ENCODE measurements at regions not wholly inside any gene's neighbourhood (a gene's known extent, or its start where the extent isn't known, plus 50 kb on each side); places are given as distances from the start of the nearest gene placed in this dataset.

- H3K9me2 ChIP-seq (ENCODE audit: insufficient read depth, low read length) = no peaks in the 10 kb centered on the region
- peaks cover 49% of the 10 kb centered on the region for H3K27me3 ChIP-seq (ENCODE audit: insufficient read depth, low read depth, low read length)
- H3K4me2 ChIP-seq (ENCODE audit: low read length) = no peak overlapping the region
- no peak overlapping the region for H2AFZ ChIP-seq (ENCODE audit: low read depth, low read length)
- no peak overlapping the region for H3K9ac ChIP-seq (ENCODE audit: low read length)
- H3K4me3 ChIP-seq (ENCODE audit: low read length) = no peak overlapping the region
- TF ChIP-seq CTCF (IDR thresholded peaks at IDR 0.05; ENCODE audit: poor library complexity, severe bottlenecking) (no peak), EZH2 (IDR thresholded peaks at IDR 0.05; ENCODE audit: borderline replicate concordance, insufficient read depth, low read length, poor library complexity, severe bottlenecking) (no peak), SMC3 (conservative IDR thresholded peaks at IDR 0.05; ENCODE audit: poor library complexity) (no peak), REST (IDR thresholded peaks at IDR 0.05; ENCODE audit: borderline replicate concordance) (no peak), TAF1 (IDR thresholded peaks at IDR 0.05; ENCODE audit: low read depth) (no peak), EP300 (conservative IDR thresholded peaks at IDR 0.05; ENCODE audit: poor library complexity, severe bottlenecking) (no peak), RAD21 (conservative IDR thresholded peaks at IDR 0.05) (no peak), POLR2AphosphoS5 (IDR thresholded peaks at IDR 0.05) (no peak), MXI1 (conservative IDR thresholded peaks at IDR 0.05; ENCODE audit: poor library complexity, severe bottlenecking) (no peak)
- no peaks in the 10 kb centered on the region for H3K9me3 ChIP-seq (ENCODE audit: low read length)
- H3K27ac ChIP-seq (ENCODE audit: low read length) = no peak overlapping the region
- no peaks in the 10 kb centered on the region for H4K20me1 ChIP-seq (ENCODE audit: insufficient read depth)
- H3K36me3 ChIP-seq (ENCODE audit: insufficient read depth, low read length) = no peaks in the 10 kb centered on the region
- H3F3A ChIP-seq (ENCODE audit: insufficient read depth, low read length, poor library complexity, severe bottlenecking) = no peaks in the 10 kb centered on the region
- no peaks in the 10 kb centered on the region for H3K79me2 ChIP-seq (replicated peaks; ENCODE audit: insufficient read depth, low read length)
Observed at GRCh38 chr7:25952261-25953057, 199.5 kb upstream of the NFE2L3 start.

- no peaks in the 10 kb centered on the region for H3F3A ChIP-seq (ENCODE audit: insufficient read depth, low read length, poor library complexity, severe bottlenecking)
- H3K4me3 ChIP-seq (ENCODE audit: low read length) = no peak overlapping the region
- H3K4me2 ChIP-seq (ENCODE audit: low read length) = no peak overlapping the region
- H2AFZ ChIP-seq (ENCODE audit: low read depth, low read length) = no peak overlapping the region
- no peaks in the 10 kb centered on the region for H3K36me3 ChIP-seq (ENCODE audit: insufficient read depth, low read length)
- no peaks in the 10 kb centered on the region for H3K9me3 ChIP-seq (ENCODE audit: low read length)
- peaks cover 36% of the 10 kb centered on the region for H3K27me3 ChIP-seq (ENCODE audit: insufficient read depth, low read depth, low read length)
- H3K27ac ChIP-seq (ENCODE audit: low read length) = no peak overlapping the region
- no peaks in the 10 kb centered on the region for H3K9me2 ChIP-seq (ENCODE audit: insufficient read depth, low read length)
- H3K9ac ChIP-seq (ENCODE audit: low read length) = no peak overlapping the region
- H4K20me1 ChIP-seq (ENCODE audit: insufficient read depth) = no peaks in the 10 kb centered on the region
- TF ChIP-seq EZH2 (IDR thresholded peaks at IDR 0.05; ENCODE audit: borderline replicate concordance, insufficient read depth, low read length, poor library complexity, severe bottlenecking) (no peak), SMC3 (conservative IDR thresholded peaks at IDR 0.05; ENCODE audit: poor library complexity) (no peak), MXI1 (conservative IDR thresholded peaks at IDR 0.05; ENCODE audit: poor library complexity, severe bottlenecking) (no peak), TAF1 (IDR thresholded peaks at IDR 0.05; ENCODE audit: low read depth) (no peak), CTCF (IDR thresholded peaks at IDR 0.05; ENCODE audit: poor library complexity, severe bottlenecking) (no peak), EP300 (conservative IDR thresholded peaks at IDR 0.05; ENCODE audit: poor library complexity, severe bottlenecking) (no peak), RAD21 (conservative IDR thresholded peaks at IDR 0.05) (no peak), POLR2AphosphoS5 (IDR thresholded peaks at IDR 0.05) (no peak), REST (IDR thresholded peaks at IDR 0.05; ENCODE audit: borderline replicate concordance) (no peak)
- no peaks in the 10 kb centered on the region for H3K79me2 ChIP-seq (replicated peaks; ENCODE audit: insufficient read depth, low read length)
Observed at GRCh38 chr7:25953859-25954258, 198.1 kb upstream of the NFE2L3 start.

Data from neural cell (in vitro differentiated cells).